Keratinocyte (primary cell): ENCODE measurements at regions not wholly inside any gene's neighbourhood (a gene's known extent, or its start where the extent isn't known, plus 50 kb on each side); places are given as distances from the start of the nearest gene placed in this dataset.

Source experiments
- CTCF ChIP-seq, 3 experiments: IDR thresholded peaks in 1 of 3; conservative IDR thresholded peaks in 1 of 3; optimal IDR thresholded peaks in 1 of 3; 2 replicates in 2 of 3; 3 replicates in 1 of 3; pipeline versions ENCODE3 to v1.5.1; 2011; ENCODE audit warnings: low read length in 3 of 3, mild to moderate bottlenecking in 3 of 3, moderate library complexity in 2 of 3, control low read depth in 1 of 3, inconsistent platforms in 1 of 3; ENCODE audit not compliant: insufficient read depth in 2 of 3; ENCODE audit errors: extremely low read depth in 1 of 3
- EZH2 ChIP-seq: IDR thresholded peaks from one replicate; pipeline ENCODE4 v1.6.1; 2012; ENCODE audit warnings: inconsistent platforms, mild to moderate bottlenecking, low read length, moderate library complexity

GRCh38 chr17:31778523-31778922 is 80.5 kb downstream of the COPRS start:
- TF ChIP-seq CTCF (optimal IDR thresholded peaks at IDR 0.05 in 1 of 3, IDR thresholded peaks at IDR 0.05 in 1 of 3, conservative IDR thresholded peaks at IDR 0.05 in 1 of 3; ENCODE audit: extremely low read depth in 1 of 3, insufficient read depth in 2 of 3, low read length in 3 of 3) (no peak), EZH2 (no peak)
